NT2/D1 (cell line): ENCODE measurements at regions not wholly inside any gene's neighbourhood (a gene's known extent, or its start where the extent isn't known, plus 50 kb on each side); places are given as distances from the start of the nearest gene placed in this dataset.

ENCODE experiments used
- SUZ12 ChIP-seq: IDR thresholded peaks from 2 replicates; pipeline ENCODE4 v1.6.1; 2011; ENCODE audit not compliant: insufficient read length, insufficient read depth; ENCODE audit errors: extremely low read depth
- YY1 ChIP-seq: IDR thresholded peaks from 2 replicates; pipeline ENCODE4 v1.6.1; 2011; ENCODE audit not compliant: insufficient read length, insufficient read depth
- ZNF274 ChIP-seq: IDR thresholded peaks from 2 replicates; pipeline ENCODE4 v1.6.1; 2011; ENCODE audit warnings: mild to moderate bottlenecking, low read depth, low read length

DNA sequence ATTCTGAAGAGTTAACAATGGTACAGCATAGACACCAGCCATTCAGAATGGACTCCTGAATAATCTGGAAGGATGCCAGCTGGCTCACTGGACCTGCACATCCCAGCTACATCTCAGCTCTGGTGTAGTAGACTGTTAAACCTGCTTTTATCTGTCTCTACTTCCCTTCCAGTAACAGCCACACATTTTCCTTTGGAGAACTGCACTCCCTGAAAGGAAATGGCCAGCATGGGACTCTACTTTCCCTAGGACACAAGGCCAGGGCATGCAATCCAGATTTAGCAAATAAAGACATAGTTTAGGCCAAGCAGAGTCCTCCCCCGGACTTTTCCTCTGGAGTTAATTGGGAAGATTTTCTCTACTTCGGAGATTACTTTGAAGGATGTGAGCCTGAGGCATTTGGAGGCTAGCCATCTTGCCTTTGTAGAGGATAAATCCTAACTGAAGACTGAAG, 82.7 kb upstream of the TCF12 start:
- TF ChIP-seq YY1 (no peak), SUZ12 (no peak), ZNF274 (no peak)
